ENCODE measurements at regions not wholly inside any gene's neighbourhood (a gene's known extent, or its start where the extent isn't known, plus 50 kb on each side); places are given as distances from the start of the nearest gene placed in this dataset.

DNA sequence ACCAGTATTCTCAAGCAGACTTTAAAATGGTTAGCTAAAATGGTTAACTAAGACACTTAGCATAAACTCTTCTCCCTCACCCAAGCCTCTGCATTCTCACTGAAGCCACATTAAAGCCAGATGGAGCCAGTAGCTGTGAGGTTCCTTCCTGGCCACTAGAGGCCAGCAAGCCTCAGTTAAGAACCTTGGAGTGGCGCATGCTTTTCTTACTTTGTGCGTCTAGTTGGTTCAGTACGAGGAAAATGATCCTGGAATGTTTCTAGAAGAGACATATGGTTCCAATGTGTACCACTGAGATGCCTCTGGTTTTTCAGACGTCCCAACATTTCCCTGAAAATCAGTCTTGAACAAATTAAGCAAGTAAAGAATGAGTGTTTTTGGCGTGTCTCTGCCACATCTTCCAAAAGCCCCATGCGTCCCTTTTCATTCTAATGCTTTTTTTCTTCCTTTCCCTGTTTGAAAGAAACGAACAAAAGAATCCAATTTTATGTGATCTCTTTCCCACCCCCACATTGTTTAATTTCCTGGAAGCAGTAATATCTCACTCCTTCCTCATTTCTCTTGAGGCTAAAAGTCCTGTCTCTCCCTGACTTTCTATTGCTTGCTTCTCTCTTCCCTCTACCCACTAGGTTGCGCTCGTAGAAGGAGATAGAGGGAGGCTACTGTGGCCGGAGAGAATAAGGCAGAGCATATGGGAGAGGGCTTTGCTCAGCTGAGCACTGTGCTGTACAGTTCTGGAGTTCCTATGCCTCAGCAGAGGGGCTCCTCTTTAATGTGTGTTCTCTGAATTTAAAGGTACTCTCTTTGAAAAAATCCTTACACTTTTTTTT lies 82.9 kb upstream of the TAB3 start:
- peaks cover under 1 to 6% of the 10 kb centered on the region in 2 donors for H3K27me3 Mint-ChIP-seq
- H3K36me3 Mint-ChIP-seq, result no peaks in the 10 kb centered on the region
- H3K9me3 Mint-ChIP-seq, result no peaks in the 10 kb centered on the region
- peak overlapping the region; percentile 33 to 68 for H3K4me3 Mint-ChIP-seq
- peaks cover 4 to 7% of the 10 kb centered on the region in 2 donors for H3K4me1 Mint-ChIP-seq
- ATAC-seq (replicated peaks), result peak; percentile 67 to 88
- DNase-seq, result peak; percentile 5
- no peak overlapping the region for H3K27ac Mint-ChIP-seq

DNA sequence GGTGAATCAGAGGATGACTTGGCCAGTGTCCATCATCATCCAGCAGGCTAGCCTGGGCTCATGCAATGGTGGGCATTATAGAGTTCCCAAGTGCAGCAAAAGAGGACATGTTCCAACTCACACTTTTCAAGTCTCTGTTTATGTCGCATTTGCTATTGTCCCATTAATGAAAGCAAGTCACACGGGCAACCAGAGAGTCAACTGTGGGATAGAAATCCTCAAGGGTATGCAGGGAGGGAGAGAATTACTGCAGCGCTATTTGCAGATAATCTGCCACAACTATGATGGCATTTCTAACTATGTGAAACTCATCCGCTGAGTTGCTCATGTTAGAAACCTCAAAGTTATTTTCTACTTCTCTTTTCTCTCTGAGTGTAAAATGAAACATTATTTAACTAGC lies 78.5 kb upstream of the TAB3 start:
- Mint-ChIP-seq H3K9me3 (no peaks in the 10 kb centered on the region), H3K4me3 (no peak overlapping the region), H3K27ac (no peak overlapping the region), H3K4me1 (peaks cover 4 to 7% of the 10 kb centered on the region in 2 donors), H3K36me3 (no peaks in the 10 kb centered on the region), H3K27me3 (peaks cover 4 to 6% of the 10 kb centered on the region in 2 donors)
- no peak for DNase-seq
- no peak for ATAC-seq (replicated peaks)

DNA sequence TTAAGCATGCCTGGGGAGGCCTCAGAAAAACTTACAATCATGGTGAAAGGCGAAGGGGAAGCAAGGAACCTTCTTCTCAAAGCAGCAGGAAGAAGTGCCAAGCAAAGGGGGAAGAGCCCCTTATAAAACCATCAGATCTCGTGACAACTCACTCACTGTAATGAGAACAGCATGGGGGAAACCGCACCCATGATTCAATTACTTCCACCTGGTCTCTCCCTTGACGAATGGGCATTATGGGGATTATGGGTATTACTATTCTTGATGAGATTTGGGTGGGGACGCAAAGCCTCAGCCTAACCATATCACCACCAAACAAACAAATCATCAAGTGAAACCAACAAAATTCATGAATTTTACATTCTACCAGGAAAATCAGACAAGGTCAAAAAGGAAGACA lies 76.7 kb upstream of the TAB3 start:
- no peak overlapping the region for H3K27ac Mint-ChIP-seq
- no peak overlapping the region for H3K4me3 Mint-ChIP-seq
- H3K27me3 Mint-ChIP-seq, result peaks cover 4 to 6% of the 10 kb centered on the region in 2 donors
- H3K36me3 Mint-ChIP-seq, result no peaks in the 10 kb centered on the region
- H3K4me1 Mint-ChIP-seq, result no peaks in the 10 kb centered on the region
- no peaks in the 10 kb centered on the region for H3K9me3 Mint-ChIP-seq
- DNase-seq (no peak), ATAC-seq (replicated peaks) (no peak)

DNA sequence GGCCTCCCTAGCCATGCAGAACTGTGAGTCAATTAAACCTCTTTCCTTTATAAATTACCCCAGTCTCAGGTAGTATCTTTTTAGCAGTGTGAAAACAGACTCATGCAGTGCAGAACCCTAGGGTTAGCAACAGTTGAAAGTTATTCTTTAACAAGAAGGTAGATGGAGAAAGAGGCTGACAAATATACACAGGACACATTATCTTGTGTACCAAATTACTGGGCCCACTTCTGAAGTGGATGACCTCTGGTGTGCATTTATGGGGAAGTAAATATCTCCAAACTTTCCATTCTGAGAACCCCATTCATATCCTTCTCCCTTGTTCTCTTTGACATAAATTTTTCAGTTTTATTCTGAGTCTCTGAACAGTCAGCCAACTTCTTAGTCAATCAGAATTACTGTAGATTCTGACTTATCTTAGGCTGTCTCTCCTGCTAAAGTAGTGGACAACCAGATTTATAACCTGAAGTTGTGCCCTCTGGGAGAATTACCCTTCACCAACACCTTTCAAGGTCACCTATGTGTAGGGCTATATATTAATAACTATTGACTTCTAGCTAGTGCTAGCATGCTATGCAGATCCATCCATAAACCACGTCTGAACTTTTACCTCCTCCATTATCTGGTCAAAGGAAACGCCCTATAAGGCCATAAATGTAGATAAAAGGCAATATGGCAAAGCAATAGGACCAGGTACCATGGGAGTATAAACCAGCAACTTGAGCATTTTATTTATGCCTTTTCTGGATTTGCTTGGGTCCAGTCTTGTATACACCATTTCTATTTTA lies 72.5 kb upstream of the TAB3 start:
- DNase-seq (no peak), ATAC-seq (replicated peaks) (no peak)
- Mint-ChIP-seq H3K27me3 (peaks cover 0 to 6% of the 10 kb centered on the region in 2 donors), H3K9me3 (no peaks in the 10 kb centered on the region), H3K4me1 (no peaks in the 10 kb centered on the region), H3K4me3 (no peak overlapping the region), H3K27ac (no peak overlapping the region), H3K36me3 (no peaks in the 10 kb centered on the region)

DNA sequence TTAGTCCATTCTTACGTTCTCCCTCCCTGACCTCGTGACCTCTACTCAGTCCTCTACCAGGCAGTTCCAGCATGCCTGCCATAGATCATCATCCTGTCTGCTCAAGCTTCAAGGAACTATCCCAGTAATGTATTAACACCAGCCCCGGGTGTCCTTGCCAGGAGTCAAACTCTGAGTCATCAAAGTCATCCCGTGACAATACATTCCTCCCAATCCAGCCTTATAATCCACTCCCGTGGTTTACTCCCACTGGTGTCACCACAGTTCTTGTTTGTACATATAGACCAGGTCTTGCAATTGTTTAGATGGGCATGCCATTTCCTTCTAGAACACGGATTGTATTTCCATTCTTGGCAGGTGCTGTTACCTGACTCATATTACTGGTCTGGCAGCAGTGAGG lies 68.7 kb upstream of the TAB3 start:
- Mint-ChIP-seq H3K9me3 (no peaks in the 10 kb centered on the region), H3K27me3 (no peaks in the 10 kb centered on the region), H3K27ac (no peak overlapping the region), H3K4me3 (no peak overlapping the region), H3K4me1 (no peaks in the 10 kb centered on the region), H3K36me3 (no peaks in the 10 kb centered on the region)
- no peak for DNase-seq
- no peak for ATAC-seq (replicated peaks)

DNA sequence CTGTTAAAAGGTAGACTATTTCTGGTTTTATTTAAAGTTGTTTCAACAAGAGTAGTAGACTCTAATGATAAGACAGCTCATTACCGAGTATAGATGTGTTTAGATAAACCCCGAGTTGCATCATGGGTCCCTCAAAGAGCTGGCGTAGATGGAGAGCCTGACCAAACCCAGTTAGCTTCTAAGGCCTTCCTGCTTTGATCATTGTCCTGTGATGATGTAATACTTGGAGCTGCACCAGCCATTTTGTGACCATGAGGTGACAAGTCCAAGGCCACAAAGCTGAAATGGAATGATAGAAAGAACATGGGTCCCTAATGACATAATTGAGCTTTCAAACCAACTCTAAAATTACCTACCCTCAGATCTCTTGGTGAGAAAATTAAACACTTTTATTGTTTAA lies 66.6 kb upstream of the TAB3 start:
- DNase-seq, result no peak
- H3K4me3 Mint-ChIP-seq, result no peak overlapping the region
- no peaks in the 10 kb centered on the region for H3K36me3 Mint-ChIP-seq
- no peaks in the 10 kb centered on the region for H3K4me1 Mint-ChIP-seq
- ATAC-seq (replicated peaks), result no peak
- H3K27ac Mint-ChIP-seq, result no peak overlapping the region
- no peaks in the 10 kb centered on the region for H3K27me3 Mint-ChIP-seq
- H3K9me3 Mint-ChIP-seq, result peaks cover 3 to 6% of the 10 kb centered on the region in 2 donors

DNA sequence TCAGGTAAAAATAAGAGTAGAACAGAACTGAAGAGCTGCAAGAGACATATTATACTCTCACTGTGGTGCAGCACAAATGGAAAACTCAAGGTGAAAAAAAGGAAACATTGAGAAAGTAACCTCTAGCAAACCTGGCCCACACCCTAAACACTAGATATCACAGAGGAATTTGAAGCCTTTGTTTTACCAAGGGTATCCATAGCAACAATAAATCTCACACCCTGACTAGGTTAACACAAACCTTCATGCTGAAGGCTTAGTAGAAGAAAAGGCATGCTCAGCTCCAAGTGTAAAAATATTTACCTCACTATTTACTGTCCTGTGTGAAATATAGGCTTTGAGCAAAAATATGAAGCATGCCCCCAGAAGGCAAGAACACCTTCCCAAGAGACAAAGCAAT lies 61.9 kb upstream of the TAB3 start:
- no peak for ATAC-seq (replicated peaks)
- H3K36me3 Mint-ChIP-seq, result no peaks in the 10 kb centered on the region
- peaks cover 3 to 6% of the 10 kb centered on the region in 2 donors for H3K9me3 Mint-ChIP-seq

DNA sequence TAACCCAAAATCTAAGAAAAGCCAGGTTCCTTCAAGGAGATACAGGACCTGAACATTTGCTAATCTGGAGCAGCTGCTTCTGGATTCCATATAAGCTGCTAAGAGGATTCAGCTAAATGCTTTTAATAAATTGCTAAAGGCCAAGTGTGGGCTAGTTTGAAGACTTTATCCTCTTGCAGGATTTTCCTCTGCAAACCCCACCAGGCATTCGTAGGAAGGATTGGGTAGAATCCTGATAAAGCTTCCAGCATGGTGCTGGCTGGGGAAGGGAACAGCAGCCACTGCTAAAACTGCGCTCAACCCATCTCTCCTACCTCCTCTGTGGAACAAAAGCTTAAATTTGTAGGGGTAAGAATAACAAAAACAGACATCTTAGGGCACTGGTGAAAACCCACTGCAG lies 61.3 kb upstream of the TAB3 start:
- ATAC-seq (replicated peaks), result no peak

More for the DNA sequence above, 61.9 kb upstream of the TAB3 start:
- H3K4me3 Mint-ChIP-seq, result no peak overlapping the region
- no peaks in the 10 kb centered on the region for H3K4me1 Mint-ChIP-seq
- no peak for DNase-seq
- H3K27ac Mint-ChIP-seq, result no peak overlapping the region
- H3K27me3 Mint-ChIP-seq, result peaks cover 0 to 4% of the 10 kb centered on the region in 2 donors

DNA sequence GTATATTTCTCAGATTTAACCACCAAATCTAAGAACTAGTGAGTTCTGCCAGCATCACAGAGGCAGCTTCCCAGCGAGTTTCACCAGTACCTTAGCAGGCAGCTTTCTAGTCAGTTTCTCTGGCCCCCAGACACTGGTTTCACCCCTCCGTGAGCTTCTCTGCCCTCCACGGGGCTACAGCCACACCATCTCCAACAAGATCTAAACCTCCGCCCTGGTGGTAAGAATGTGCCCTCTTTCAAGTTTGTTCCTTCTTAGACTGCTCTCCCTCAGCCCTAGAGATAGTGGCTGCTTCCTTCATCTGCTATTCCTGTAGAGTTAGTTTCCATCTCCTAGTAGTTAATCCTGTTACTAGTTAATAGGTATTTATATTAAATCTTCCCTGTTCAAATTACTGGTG lies 60.5 kb upstream of the TAB3 start:
- Mint-ChIP-seq H3K27ac (no peak overlapping the region), H3K27me3 (peaks cover 0 to 4% of the 10 kb centered on the region in 2 donors), H3K9me3 (peaks cover 3 to 6% of the 10 kb centered on the region in 2 donors), H3K36me3 (no peaks in the 10 kb centered on the region), H3K4me3 (no peak overlapping the region), H3K4me1 (no peaks in the 10 kb centered on the region)
- ATAC-seq (replicated peaks) (no peak), DNase-seq (no peak)

More for the DNA sequence above, 61.3 kb upstream of the TAB3 start:
- H3K9me3 Mint-ChIP-seq, result peaks cover 3 to 6% of the 10 kb centered on the region in 2 donors
- H3K36me3 Mint-ChIP-seq, result no peaks in the 10 kb centered on the region
- H3K4me3 Mint-ChIP-seq, result no peak overlapping the region
- H3K27ac Mint-ChIP-seq, result no peak overlapping the region
- H3K4me1 Mint-ChIP-seq, result no peaks in the 10 kb centered on the region
- DNase-seq, result no peak
- peaks cover 0 to 4% of the 10 kb centered on the region in 2 donors for H3K27me3 Mint-ChIP-seq

DNA sequence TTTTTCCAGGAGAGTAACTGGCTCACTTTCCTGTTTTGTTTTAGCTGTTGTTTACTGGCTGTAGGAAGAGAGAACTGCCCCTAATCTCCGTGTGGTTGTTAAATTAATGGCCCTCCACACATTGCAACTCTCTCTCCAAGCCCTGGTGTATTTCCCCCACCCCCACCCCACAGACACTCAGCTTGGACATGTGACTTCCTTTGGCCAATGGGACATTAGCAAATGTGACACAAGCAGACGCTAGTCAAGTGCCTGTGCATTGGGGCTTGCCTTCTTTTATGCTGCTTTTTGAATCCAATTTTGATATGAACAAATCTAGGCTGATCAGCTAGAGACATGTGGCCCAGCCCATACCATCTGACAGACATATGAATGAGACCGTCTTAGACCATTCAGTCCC lies 59.6 kb upstream of the TAB3 start:
- no peak overlapping the region for H3K4me3 Mint-ChIP-seq
- H3K9me3 Mint-ChIP-seq, result peaks cover 3 to 6% of the 10 kb centered on the region in 2 donors
- H3K27me3 Mint-ChIP-seq, result peaks cover 0 to 4% of the 10 kb centered on the region in 2 donors
- DNase-seq (no peak), ATAC-seq (replicated peaks) (no peak)
- H3K27ac Mint-ChIP-seq, result no peak overlapping the region
- no peaks in the 10 kb centered on the region for H3K36me3 Mint-ChIP-seq
- no peaks in the 10 kb centered on the region for H3K4me1 Mint-ChIP-seq

DNA sequence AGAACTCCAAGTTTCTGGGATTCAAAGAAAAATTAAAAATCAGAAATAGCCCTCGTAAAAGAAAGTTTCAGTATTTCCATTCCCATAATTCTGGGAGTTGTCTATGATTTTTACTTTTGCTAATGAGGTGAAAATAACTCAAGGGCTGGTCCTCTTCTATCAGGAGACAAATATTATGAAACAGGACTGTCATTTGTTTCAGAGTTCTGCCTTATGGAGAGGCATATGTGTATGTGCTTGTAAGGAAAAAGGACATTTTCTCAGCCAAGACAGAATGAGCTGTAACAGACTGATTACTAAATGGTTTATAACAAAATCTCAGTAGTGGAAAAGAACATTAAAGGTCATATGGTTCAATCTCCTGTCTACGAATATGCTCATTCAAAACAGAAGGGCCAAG lies 59.0 kb upstream of the TAB3 start:
- peaks cover 3 to 6% of the 10 kb centered on the region in 2 donors for H3K9me3 Mint-ChIP-seq
- no peaks in the 10 kb centered on the region for H3K36me3 Mint-ChIP-seq
- DNase-seq (no peak), ATAC-seq (replicated peaks) (no peak)
- H3K4me3 Mint-ChIP-seq, result no peak overlapping the region
- peaks cover 0 to 4% of the 10 kb centered on the region in 2 donors for H3K27me3 Mint-ChIP-seq
- H3K4me1 Mint-ChIP-seq, result no peaks in the 10 kb centered on the region
- H3K27ac Mint-ChIP-seq, result no peak overlapping the region

DNA sequence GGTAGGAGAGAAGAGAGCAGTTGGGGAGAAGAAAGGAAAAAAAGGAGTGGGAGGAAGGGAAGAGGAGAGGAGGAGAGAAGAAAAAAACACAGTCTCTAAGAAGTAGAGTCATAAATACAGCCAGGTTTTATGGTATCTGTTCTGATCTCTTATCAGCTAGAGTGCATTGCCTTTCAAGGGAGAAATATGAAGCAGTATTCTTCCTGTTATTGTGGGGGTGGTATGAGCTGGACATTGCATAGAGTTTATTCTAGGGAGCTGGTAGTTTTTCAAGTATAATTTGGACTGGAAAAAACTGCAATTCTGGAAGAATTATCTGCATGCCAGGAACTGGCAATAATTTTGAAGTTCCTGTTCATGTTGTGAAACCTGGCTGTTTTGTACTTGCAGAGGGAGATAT lies 54.9 kb upstream of the TAB3 start:
- Mint-ChIP-seq H3K4me3 (no peak overlapping the region), H3K27me3 (peaks cover 0 to 13% of the 10 kb centered on the region in 2 donors), H3K4me1 (no peaks in the 10 kb centered on the region), H3K27ac (no peak overlapping the region), H3K36me3 (no peaks in the 10 kb centered on the region), H3K9me3 (peaks cover 0 to 3% of the 10 kb centered on the region in 2 donors)
- ATAC-seq (replicated peaks) (no peak), DNase-seq (no peak)

DNA sequence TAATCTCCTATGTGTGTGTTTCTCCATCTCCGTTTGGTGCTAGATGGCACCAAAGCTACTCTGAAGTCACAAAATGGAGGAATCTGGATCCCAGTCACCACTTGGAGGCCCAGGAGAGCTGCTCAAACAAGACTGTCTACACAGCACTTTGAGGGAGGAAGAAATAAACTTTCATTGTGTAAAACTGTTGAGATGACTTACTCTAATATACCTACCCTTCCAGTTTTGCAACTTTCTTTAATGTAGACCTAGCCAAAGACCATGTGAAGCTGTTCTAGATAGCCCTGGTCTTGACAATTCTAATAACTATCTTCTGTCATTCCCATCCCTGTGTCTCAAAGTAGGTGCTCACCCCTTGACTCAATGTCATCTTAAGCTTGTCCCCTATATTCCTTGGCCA lies 52.8 kb upstream of the TAB3 start:
- H3K9me3 Mint-ChIP-seq, result peaks cover 0 to 3% of the 10 kb centered on the region in 2 donors
- no peaks in the 10 kb centered on the region for H3K36me3 Mint-ChIP-seq
- ATAC-seq (replicated peaks) (no peak), DNase-seq (no peak)
- H3K4me3 Mint-ChIP-seq, result no peak overlapping the region
- H3K4me1 Mint-ChIP-seq, result no peaks in the 10 kb centered on the region
- peaks cover 0 to 12% of the 10 kb centered on the region in 2 donors for H3K27me3 Mint-ChIP-seq
- no peak overlapping the region for H3K27ac Mint-ChIP-seq

DNA sequence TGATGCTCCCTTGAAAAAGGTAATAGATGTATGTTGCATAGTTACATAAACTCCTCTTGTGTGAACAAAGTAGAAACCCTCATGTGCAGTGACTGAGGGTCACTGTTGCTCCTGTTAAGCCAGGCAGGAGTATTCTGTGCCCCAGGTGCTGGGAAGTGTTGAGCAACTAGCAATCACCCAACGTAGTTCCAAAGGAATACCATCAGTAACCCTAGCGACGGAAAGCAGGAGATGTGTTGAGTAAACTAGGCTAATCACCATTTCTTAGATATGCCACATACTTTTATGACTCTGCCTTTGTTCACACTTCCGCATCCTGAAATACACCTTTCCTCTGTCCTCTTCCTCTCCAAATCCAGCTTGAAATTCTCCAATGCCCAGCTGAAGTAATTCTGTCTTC lies 50.9 kb upstream of the TAB3 start:
- H3K36me3 Mint-ChIP-seq, result no peaks in the 10 kb centered on the region
- ATAC-seq (replicated peaks) (no peak), DNase-seq (no peak)
- H3K4me3 Mint-ChIP-seq, result no peak overlapping the region
- peaks cover 0 to 12% of the 10 kb centered on the region in 2 donors for H3K27me3 Mint-ChIP-seq
- no peak overlapping the region for H3K27ac Mint-ChIP-seq
- H3K4me1 Mint-ChIP-seq, result no peaks in the 10 kb centered on the region
- peaks cover 0 to 3% of the 10 kb centered on the region in 2 donors for H3K9me3 Mint-ChIP-seq
